ENCODE measurements at regions not wholly inside any gene's neighbourhood (a gene's known extent, or its start where the extent isn't known, plus 50 kb on each side); places are given as distances from the start of the nearest gene placed in this dataset.

- H3K4me3 ChIP-seq = no peak overlapping the region
- TF ChIP-seq, protein P1, sequence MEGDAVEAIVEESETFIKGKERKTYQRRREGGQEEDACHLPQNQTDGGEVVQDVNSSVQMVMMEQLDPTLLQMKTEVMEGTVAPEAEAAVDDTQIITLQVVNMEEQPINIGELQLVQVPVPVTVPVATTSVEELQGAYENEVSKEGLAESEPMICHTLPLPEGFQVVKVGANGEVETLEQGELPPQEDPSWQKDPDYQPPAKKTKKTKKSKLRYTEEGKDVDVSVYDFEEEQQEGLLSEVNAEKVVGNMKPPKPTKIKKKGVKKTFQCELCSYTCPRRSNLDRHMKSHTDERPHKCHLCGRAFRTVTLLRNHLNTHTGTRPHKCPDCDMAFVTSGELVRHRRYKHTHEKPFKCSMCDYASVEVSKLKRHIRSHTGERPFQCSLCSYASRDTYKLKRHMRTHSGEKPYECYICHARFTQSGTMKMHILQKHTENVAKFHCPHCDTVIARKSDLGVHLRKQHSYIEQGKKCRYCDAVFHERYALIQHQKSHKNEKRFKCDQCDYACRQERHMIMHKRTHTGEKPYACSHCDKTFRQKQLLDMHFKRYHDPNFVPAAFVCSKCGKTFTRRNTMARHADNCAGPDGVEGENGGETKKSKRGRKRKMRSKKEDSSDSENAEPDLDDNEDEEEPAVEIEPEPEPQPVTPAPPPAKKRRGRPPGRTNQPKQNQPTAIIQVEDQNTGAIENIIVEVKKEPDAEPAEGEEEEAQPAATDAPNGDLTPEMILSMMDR (IDR thresholded peaks at IDR 0.05) = no peak
- DNase-seq (ENCODE audit: low spot score) = no peak
- H3K27ac ChIP-seq = no peak overlapping the region
Observed at GRCh38 chrX:45300638-45301037, 100.0 kb upstream of the DIPK2B start.

- TF ChIP-seq, protein P1 (IDR thresholded peaks at IDR 0.05) = no peak
- Histone ChIP-seq H3K27ac (no peak overlapping the region), H3K4me3 (no peak overlapping the region)
- DNase-seq (ENCODE audit: low spot score) = no peak
Observed at GRCh38 chrX:45295259-45295986, 94.7 kb upstream of the DIPK2B start.

DNA sequence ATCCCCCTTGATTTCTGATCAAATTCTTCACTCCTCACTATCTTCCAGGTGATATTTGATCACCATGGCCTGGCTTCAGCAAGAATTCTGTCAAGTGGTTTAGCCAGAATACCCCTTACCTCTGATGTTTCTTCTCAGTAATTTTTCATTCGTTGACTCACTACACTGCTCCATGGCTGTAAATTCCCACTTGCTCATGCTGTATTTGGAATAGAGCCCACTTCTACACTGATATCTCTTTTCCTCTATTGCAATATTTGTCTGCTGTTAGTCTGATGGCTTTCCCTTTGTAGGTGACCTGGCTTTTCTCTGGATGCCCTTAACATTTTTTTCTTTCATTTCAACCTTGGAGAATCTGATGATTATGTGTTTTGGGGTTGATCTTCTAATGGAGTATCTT is 73.9 kb upstream of the DIPK2B start:
- Histone ChIP-seq H3K4me3 (no peak overlapping the region), H3K27ac (no peak overlapping the region)
- no peak for DNase-seq (ENCODE audit: low spot score)
- TF ChIP-seq, protein P1 (IDR thresholded peaks at IDR 0.05) = no peak

- Histone ChIP-seq H3K27ac (no peak overlapping the region), H3K4me3 (no peak overlapping the region)
- TF ChIP-seq, protein P1 (IDR thresholded peaks at IDR 0.05) = no peak
- no peak for DNase-seq (ENCODE audit: low spot score)
Observed at GRCh38 chrX:45267007-45267406, 66.3 kb upstream of the DIPK2B start.

- DNase-seq (ENCODE audit: low spot score) = no peak
- TF ChIP-seq, protein P1 (IDR thresholded peaks at IDR 0.05) = no peak
Observed at GRCh38 chrX:45266456-45266855, 65.8 kb upstream of the DIPK2B start.

GRCh38 chrX:45264865-45265264 is 64.2 kb upstream of the DIPK2B start:
- TF ChIP-seq, protein P1 (IDR thresholded peaks at IDR 0.05) = no peak
- no peak overlapping the region for H3K4me3 ChIP-seq
- H3K27ac ChIP-seq = no peak overlapping the region
- no peak for DNase-seq (ENCODE audit: low spot score)

More at GRCh38 chrX:45266456-45266855, 65.8 kb upstream of the DIPK2B start:
- Histone ChIP-seq H3K27ac (no peak overlapping the region), H3K4me3 (no peak overlapping the region)

GRCh38 chrX:45261471-45261870 is 60.8 kb upstream of the DIPK2B start:
- TF ChIP-seq, protein P1 (IDR thresholded peaks at IDR 0.05) = no peak
- no peak for DNase-seq (ENCODE audit: low spot score)
- Histone ChIP-seq H3K27ac (no peak overlapping the region), H3K4me3 (no peak overlapping the region)

Measured in coronary artery (tissue), 2 donors.